ENCODE measurements at regions not wholly inside any gene's neighbourhood (a gene's known extent, or its start where the extent isn't known, plus 50 kb on each side); places are given as distances from the start of the nearest gene placed in this dataset.

GRCh38 chr6:160883560-160883959 is 108.0 kb upstream of the MAP3K4 start (continued):
- no peak for TF ChIP-seq ELK1 (IDR thresholded peaks at IDR 0.05; ENCODE audit: low read depth, low read length)
- TF ChIP-seq RBBP5 (conservative IDR thresholded peaks at IDR 0.05), result no peak

GRCh38 chr6:160883999-160884398 is 107.6 kb upstream of the MAP3K4 start:
- ChIA-PET RAD21 (ENCODE audit: unreplicated experiment) (no interaction called here), CTCF (no interaction called here), POLR2A (no interaction called here), SMC1A (ENCODE audit: uncharacterized antibody, unreplicated experiment) (no interaction called here)
- no peak overlapping the region for H3K9ac ChIP-seq (ENCODE audit: control insufficient read depth, insufficient read depth, low read length)
- ATAC-seq (no peak), FAIRE-seq (no peak), DNase-seq (ENCODE audit: low read depth, low spot score) (no peak)
- no peak overlapping the region for H3K4me2 ChIP-seq (ENCODE audit: control insufficient read depth, insufficient read depth)
- in situ Hi-C loops (cut with MboI) (no loop called here), intact Hi-C loops (cut with micrococcal nuclease; ENCODE audit: unreplicated experiment) (no loop called here)
- WGBS (ENCODE audit: insufficient coverage, insufficient replicate concordance, low lambda C conversion rate, missing lambda C conversion rate), result 33% methylated on average over 4 of the region's 4 CpGs
- H3K36me3 ChIP-seq (ENCODE audit: control insufficient read depth in 2 of 2, insufficient read depth in 2 of 2, low read length in 1 of 2), result no peaks in the 10 kb centered on the region
- BruUV-seq (replicated peaks), result no TSS peak
- no peak overlapping the region for H3K4me3 ChIP-seq
- H3K27ac ChIP-seq (ENCODE audit: control insufficient read depth, insufficient read depth), result no peak overlapping the region
- H3K4me1 ChIP-seq (ENCODE audit: control insufficient read depth, insufficient read depth, low read length), result no peaks in the 10 kb centered on the region; the same call in 1 of the 2 replicates
- no peaks in the 10 kb centered on the region for H3K79me2 ChIP-seq (ENCODE audit: control insufficient read depth, insufficient read depth, low read length)
- no peaks in the 10 kb centered on the region for H3K9me3 ChIP-seq (replicated peaks; ENCODE audit: control insufficient read depth, insufficient read depth, low read length)
- peak overlapping the region; percentile 38 for H2AFZ ChIP-seq (ENCODE audit: control insufficient read depth, low read depth, low read length)
- no peaks in the 10 kb centered on the region for H3K27me3 ChIP-seq (replicated peaks in 1 of 2; ENCODE audit: control insufficient read depth in 2 of 2, insufficient read depth in 2 of 2, low read length in 1 of 2)
- no peaks in the 10 kb centered on the region for H4K20me1 ChIP-seq (ENCODE audit: control insufficient read depth, insufficient read depth)
- no peak for TF ChIP-seq RUNX3 (IDR thresholded peaks at IDR 0.05; ENCODE audit: low read length)
- TF ChIP-seq TCF12 (IDR thresholded peaks at IDR 0.05; ENCODE audit: low read depth, low read length), result no peak
- no peak for TF ChIP-seq REST (IDR thresholded peaks at IDR 0.05; ENCODE audit: low read depth, low read length)
- TF ChIP-seq IRF3 (IDR thresholded peaks at IDR 0.05), result no peak
- TF ChIP-seq IRF5 (IDR thresholded peaks at IDR 0.05; ENCODE audit: borderline replicate concordance), result no peak
- TF ChIP-seq BHLHE40 (IDR thresholded peaks at IDR 0.05; ENCODE audit: borderline replicate concordance in 1 of 2, low read depth in 2 of 2, low read length in 1 of 2), result no peak
- no peak for TF ChIP-seq ZNF592 (IDR thresholded peaks at IDR 0.05)

All from GM12878 (cell line).